ENCODE measurements at regions not wholly inside any gene's neighbourhood (a gene's known extent, or its start where the extent isn't known, plus 50 kb on each side); places are given as distances from the start of the nearest gene placed in this dataset.

GRCh38 chr6:115817161-115817560 lies 243.5 kb downstream of the FRK start:
- Histone ChIP-seq H2AFZ (ENCODE audit: low read depth, low read length) (no peak overlapping the region), H3K4me3 (replicated peaks in 1 of 3; ENCODE audit: insufficient read depth in 1 of 3, low read depth in 1 of 3, low read length in 3 of 3) (no peak overlapping the region), H3K9me3 (replicated peaks; ENCODE audit: control insufficient read depth, insufficient read depth, low read length) (no peaks in the 10 kb centered on the region), H3K4me1 (ENCODE audit: control insufficient read depth, extremely low read depth, insufficient read depth, low read length) (no peaks in the 10 kb centered on the region), H3K79me2 (ENCODE audit: control insufficient read depth, insufficient read depth, low read length) (no peaks in the 10 kb centered on the region), H3K27me3 (ENCODE audit: control insufficient read depth in 2 of 2, insufficient read depth in 2 of 2, low read length in 2 of 2) (no peaks in the 10 kb centered on the region), H4K20me1 (replicated peaks; ENCODE audit: control insufficient read depth, extremely low read depth, insufficient read depth, low read length) (no peaks in the 10 kb centered on the region), H3K9me1 (replicated peaks; ENCODE audit: control insufficient read depth, extremely low read depth, insufficient read depth, low read length) (no peaks in the 10 kb centered on the region), H3K4me2 (ENCODE audit: insufficient read depth, low read length) (no peak overlapping the region), H3K9ac (replicated peaks; ENCODE audit: extremely low read depth, insufficient read depth, low read length) (no peak overlapping the region), H3K27ac (ENCODE audit: insufficient read depth, low read depth, low read length) (no peak overlapping the region), H3K36me3 (ENCODE audit: control insufficient read depth in 2 of 2, extremely low read depth in 1 of 2, insufficient read depth in 2 of 2, low read length in 2 of 2) (no peaks in the 10 kb centered on the region)
- CTCF ChIA-PET: no interaction called here
- POLR2A ChIA-PET: no interaction called here
- DNase-seq (ENCODE audit: low read depth, low spot score) (no peak), FAIRE-seq (no peak)
- TF ChIP-seq FOS (IDR thresholded peaks at IDR 0.05; ENCODE audit: borderline replicate concordance, insufficient read depth, low read length): no peak
- no peak for TF ChIP-seq CTCF (IDR thresholded peaks at IDR 0.05; ENCODE audit: extremely low read depth in 1 of 2, insufficient read depth in 1 of 2, low read depth in 1 of 2, low read length in 2 of 2)
- TF ChIP-seq JUN (IDR thresholded peaks at IDR 0.05; ENCODE audit: borderline replicate concordance, insufficient read depth, insufficient read length, low read depth): no peak
- TF ChIP-seq MYC (IDR thresholded peaks at IDR 0.05; ENCODE audit: low read depth, low read length): no peak
- no peak for TF ChIP-seq POLR2AphosphoS5 (IDR thresholded peaks at IDR 0.05; ENCODE audit: insufficient read depth, low read depth, low read length)
- no peak for TF ChIP-seq GATA2 (IDR thresholded peaks at IDR 0.05; ENCODE audit: insufficient read depth, insufficient read length, low read depth, low read length)
- BruUV-seq (replicated peaks): no TSS peak
- dilution Hi-C loops (cut with MboI; ENCODE audit: extremely low pct_ligation_motif_present, low sequenced_read_pairs): no loop called here
- intact Hi-C loops (cut with micrococcal nuclease): no loop called here

GRCh38 chr6:115814907-115815306 lies 245.8 kb downstream of the FRK start:
- FAIRE-seq: no peak
- no peaks in the 10 kb centered on the region for H3K79me2 ChIP-seq (ENCODE audit: control insufficient read depth, insufficient read depth, low read length)
- H3K36me3 ChIP-seq (ENCODE audit: control insufficient read depth in 2 of 2, extremely low read depth in 1 of 2, insufficient read depth in 2 of 2, low read length in 2 of 2): no peaks in the 10 kb centered on the region
- no peaks in the 10 kb centered on the region for H3K9me3 ChIP-seq (replicated peaks; ENCODE audit: control insufficient read depth, insufficient read depth, low read length)
- BruUV-seq (replicated peaks): no TSS peak
- DNase-seq (ENCODE audit: low read depth, low spot score): no peak
- no peak overlapping the region for H3K4me2 ChIP-seq (ENCODE audit: insufficient read depth, low read length)
- intact Hi-C loops (cut with micrococcal nuclease) (no loop called here), dilution Hi-C loops (cut with MboI; ENCODE audit: extremely low pct_ligation_motif_present, low sequenced_read_pairs) (no loop called here)
- no peaks in the 10 kb centered on the region for H3K4me1 ChIP-seq (ENCODE audit: control insufficient read depth, extremely low read depth, insufficient read depth, low read length)
- no peak overlapping the region for H3K27ac ChIP-seq (ENCODE audit: insufficient read depth, low read depth, low read length)
- H3K27me3 ChIP-seq (ENCODE audit: control insufficient read depth in 2 of 2, insufficient read depth in 2 of 2, low read length in 2 of 2): no peaks in the 10 kb centered on the region
- no peak overlapping the region for H2AFZ ChIP-seq (ENCODE audit: low read depth, low read length)
- H3K4me3 ChIP-seq (replicated peaks in 1 of 3; ENCODE audit: insufficient read depth in 1 of 3, low read depth in 1 of 3, low read length in 3 of 3): no peak overlapping the region
- TF ChIP-seq EZH2 (IDR thresholded peaks at IDR 0.05; ENCODE audit: borderline replicate concordance, low read depth, low read length, severe bottlenecking): no peak
- no peak for TF ChIP-seq CTCF (IDR thresholded peaks at IDR 0.05; ENCODE audit: extremely low read depth in 1 of 2, insufficient read depth in 1 of 2, low read depth in 1 of 2, low read length in 2 of 2)
- no peak for TF ChIP-seq GATA2 (IDR thresholded peaks at IDR 0.05; ENCODE audit: insufficient read depth, insufficient read length, low read depth, low read length)
- no peak for TF ChIP-seq MYC (IDR thresholded peaks at IDR 0.05; ENCODE audit: low read depth, low read length)
- TF ChIP-seq MAX (IDR thresholded peaks at IDR 0.05; ENCODE audit: insufficient read depth, insufficient read length): no peak
- TF ChIP-seq FOS (IDR thresholded peaks at IDR 0.05; ENCODE audit: borderline replicate concordance, insufficient read depth, low read length): no peak
- TF ChIP-seq POLR2AphosphoS5 (IDR thresholded peaks at IDR 0.05; ENCODE audit: insufficient read depth, low read depth, low read length): no peak
- TF ChIP-seq POLR2A (IDR thresholded peaks at IDR 0.05; ENCODE audit: low read depth, low read length): no peak
- TF ChIP-seq JUN (IDR thresholded peaks at IDR 0.05; ENCODE audit: borderline replicate concordance, insufficient read depth, insufficient read length, low read depth): no peak
- no peaks in the 10 kb centered on the region for H4K20me1 ChIP-seq (replicated peaks; ENCODE audit: control insufficient read depth, extremely low read depth, insufficient read depth, low read length)
- no peak overlapping the region for H3K9ac ChIP-seq (replicated peaks; ENCODE audit: extremely low read depth, insufficient read depth, low read length)
- ChIA-PET POLR2A (no interaction called here), CTCF (no interaction called here)
- H3K9me1 ChIP-seq (replicated peaks; ENCODE audit: control insufficient read depth, extremely low read depth, insufficient read depth, low read length): no peaks in the 10 kb centered on the region
